H1 (cell line): ENCODE measurements at regions not wholly inside any gene's neighbourhood (a gene's known extent, or its start where the extent isn't known, plus 50 kb on each side); places are given as distances from the start of the nearest gene placed in this dataset.

Experiments used
- CTCF ChIA-PET: fragments of 300-600 bp; sonication (Branson Sonifier 250); formaldehyde crosslinking; loops from one replicate; lab custom pipeline; 2021; ENCODE audit not compliant: partially characterized antibody; lab: Charles Lee
- POLR2A ChIA-PET: fragments of 300-600 bp; sonication (Branson Sonifier 250); formaldehyde crosslinking; loops from one replicate; lab custom pipeline; 2021; ENCODE audit warnings: inconsistent platforms; ENCODE audit not compliant: partially characterized antibody; lab: Charles Lee
- DNase-seq, 2 experiments: peaks; one replicate each; pipeline versions ENCODE4 v3.0.0 to v3.0.0-alpha.2; 2010 to 2022; ENCODE audit warnings: low spot score in 2 of 2, low read depth in 1 of 2, mixed read lengths in 1 of 2
- FAIRE-seq: peaks from 2 replicates; lab custom pipeline; 2011; peaks lifted over from hg19 to GRCh38; lab: Jason Lieb, UNC
- H2AFZ ChIP-seq: 2 replicates; pipeline ENCODE4 v1.8.1; 2012; ENCODE audit warnings: low read length, inconsistent platforms
- H2AK5ac ChIP-seq: 2 replicates; pipeline ENCODE4 v1.6.1; 2013; ENCODE audit warnings: low read depth, low read length
- H2BK120ac ChIP-seq: replicated peaks from 2 replicates; pipeline ENCODE3; 2013; ENCODE audit warnings: low read depth, low read length, inconsistent platforms
- H2BK12ac ChIP-seq: 2 replicates; pipeline ENCODE4 v1.6.1; 2013; ENCODE audit warnings: low read depth, low read length
- H2BK15ac ChIP-seq: 2 replicates; pipeline ENCODE4 v1.6.1; 2013; ENCODE audit warnings: low read length
- H2BK20ac ChIP-seq: 2 replicates; pipeline ENCODE4 v1.6.1; 2013; ENCODE audit warnings: low read length
- H2BK5ac ChIP-seq: 2 replicates; pipeline ENCODE4 v1.6.1; 2013; ENCODE audit warnings: low read depth, low read length
- H3K14ac ChIP-seq: 2 replicates; pipeline ENCODE4 v1.6.1; 2013; ENCODE audit warnings: inconsistent platforms; ENCODE audit not compliant: insufficient read length
- H3K18ac ChIP-seq: 2 replicates; pipeline ENCODE4 v1.6.1; 2013; ENCODE audit warnings: low read length; ENCODE audit errors: extremely low read depth
- H3K23ac ChIP-seq: 2 replicates; pipeline ENCODE4 v1.6.1; 2013; ENCODE audit warnings: inconsistent platforms; ENCODE audit not compliant: insufficient read length
- H3K23me2 ChIP-seq: 2 replicates; pipeline ENCODE4 v1.6.1; 2013; ENCODE audit warnings: low read depth, low read length
- H3K27ac ChIP-seq: 2 replicates; pipeline ENCODE4 v1.6.1; 2011; ENCODE audit warnings: low read depth, low read length, inconsistent platforms
- H3K27me3 ChIP-seq, 4 experiments: replicated peaks in 1 of 4; 1 replicate in 1 of 4; 2 replicates in 3 of 4; pipeline versions ENCODE4 v1.6.1 to v1.8.1; 2011 to 2013; ENCODE audit warnings: low read length in 3 of 4, mild to moderate bottlenecking in 3 of 4, inconsistent platforms in 2 of 4, mixed read lengths in 2 of 4, moderate library complexity in 1 of 4; ENCODE audit not compliant: control insufficient read depth in 3 of 4, insufficient read depth in 3 of 4; ENCODE audit errors: extremely low read depth in 1 of 4
- H3K36me3 ChIP-seq, 4 experiments: 2 replicates each; pipeline versions ENCODE4 v1.6.1 to v1.8.1; 2011 to 2013; ENCODE audit warnings: mild to moderate bottlenecking in 4 of 4, low read length in 3 of 4, moderate library complexity in 2 of 4, control low read depth in 1 of 4, inconsistent platforms in 1 of 4; ENCODE audit not compliant: insufficient read depth in 4 of 4, control insufficient read depth in 2 of 4
- H3K4ac ChIP-seq: replicated peaks from 2 replicates; pipeline ENCODE3; 2013; ENCODE audit warnings: low read length, low read depth, mixed read lengths, inconsistent platforms; ENCODE audit not compliant: insufficient read length
- H3K4me1 ChIP-seq, 4 experiments: replicated peaks in 1 of 4; 1 replicate in 1 of 4; 2 replicates in 3 of 4; pipeline versions ENCODE4 v1.6.1 to v1.8.1; 2011 to 2013; ENCODE audit warnings: low read length in 3 of 4, inconsistent platforms in 2 of 4, mixed read lengths in 1 of 4; ENCODE audit not compliant: insufficient read depth in 4 of 4, control insufficient read depth in 3 of 4
- H3K4me2 ChIP-seq, 2 experiments: 2 replicates each; pipeline versions ENCODE4 v1.6.1 to v1.8.1; 2011 to 2013; ENCODE audit warnings: low read depth in 2 of 2, low read length in 2 of 2, control low read depth in 1 of 2, inconsistent platforms in 1 of 2, mild to moderate bottlenecking in 1 of 2; ENCODE audit not compliant: insufficient read depth in 1 of 2
- H3K4me3 ChIP-seq, 4 experiments: fragments of 200-600, 300-600 bp in 1 of 4; sonication (generic), shearing (Covaris generic), sonication (Bioruptor Twin) in 1 of 4; 2 replicates each; pipeline versions ENCODE4 v1.5.1 to v1.8.1; 2011 to 2016; ENCODE audit warnings: low read length in 4 of 4, low read depth in 3 of 4, control low read depth in 2 of 4, inconsistent platforms in 2 of 4, mild to moderate bottlenecking in 2 of 4, mixed read lengths in 1 of 4, moderate library complexity in 1 of 4; ENCODE audit not compliant: insufficient read depth in 2 of 4; ENCODE audit errors: extremely low read depth in 1 of 4
- H3K56ac ChIP-seq: replicated peaks from 2 replicates; pipeline ENCODE3; 2013; ENCODE audit warnings: low read depth, mild to moderate bottlenecking, mixed read lengths, low read length, inconsistent platforms; ENCODE audit not compliant: insufficient read length
- H3K79me1 ChIP-seq: 2 replicates; pipeline ENCODE4 v1.6.1; 2013; ENCODE audit warnings: low read depth, low read length, control low read depth
- H3K79me2 ChIP-seq, 2 experiments: 2 replicates each; pipeline versions ENCODE4 v1.6.1 to v1.8.1; 2012 to 2013; ENCODE audit warnings: low read length in 2 of 2, mild to moderate bottlenecking in 2 of 2, inconsistent platforms in 1 of 2; ENCODE audit not compliant: insufficient read depth in 2 of 2, control insufficient read depth in 1 of 2
- H3K9ac ChIP-seq, 4 experiments: replicated peaks in 1 of 4; 1 replicate in 1 of 4; 2 replicates in 3 of 4; pipeline versions ENCODE4 v1.6.1 to v1.8.1; 2011 to 2013; ENCODE audit warnings: low read depth in 3 of 4, low read length in 3 of 4, control low read depth in 2 of 4, mild to moderate bottlenecking in 2 of 4, moderate library complexity in 2 of 4, inconsistent platforms in 1 of 4; ENCODE audit errors: extremely low read depth in 1 of 4
- H3K9me3 ChIP-seq, 2 experiments: 2 replicates each; pipeline versions ENCODE4 v1.6.1 to v1.8.1; 2012 to 2013; ENCODE audit warnings: mild to moderate bottlenecking in 2 of 2, moderate library complexity in 2 of 2, control low read depth in 1 of 2, inconsistent platforms in 1 of 2, low read depth in 1 of 2, low read length in 1 of 2, mixed read lengths in 1 of 2; ENCODE audit not compliant: insufficient read depth in 2 of 2
- H4K20me1 ChIP-seq, 2 experiments: replicated peaks in 1 of 2; 2 replicates each; pipeline versions ENCODE3 to v1.8.1; 2011 to 2013; ENCODE audit warnings: inconsistent platforms in 2 of 2, low read length in 2 of 2, mild to moderate bottlenecking in 1 of 2; ENCODE audit not compliant: insufficient read depth in 2 of 2, control insufficient read depth in 1 of 2
- H4K5ac ChIP-seq: 2 replicates; pipeline ENCODE4 v1.6.1; 2013; ENCODE audit warnings: low read length, low read depth, mixed read lengths, inconsistent platforms; ENCODE audit not compliant: insufficient read length
- H4K8ac ChIP-seq: 2 replicates; pipeline ENCODE4 v1.8.0; 2013; ENCODE audit warnings: mild to moderate bottlenecking, moderate library complexity, low read length, inconsistent platforms; ENCODE audit not compliant: insufficient read depth; ENCODE audit errors: extremely low read depth
- H4K91ac ChIP-seq: replicated peaks from 2 replicates; pipeline ENCODE3; 2013; ENCODE audit warnings: low read length, mixed read lengths, inconsistent platforms; ENCODE audit not compliant: insufficient read length
- ATF3 ChIP-seq: IDR thresholded peaks from 2 replicates; pipeline ENCODE4 v1.6.1; 2011; ENCODE audit warnings: low read depth, mild to moderate bottlenecking, low read length; ENCODE audit not compliant: insufficient read depth
- CHD2 ChIP-seq: IDR thresholded peaks from 2 replicates; pipeline ENCODE4 v1.6.1; 2012; ENCODE audit warnings: low read length, improper control_type of control experiment
- EZH2 ChIP-seq: fragments of 200-600 bp; sonication (generic); IDR thresholded peaks from 2 replicates; pipeline ENCODE4 v1.7.1; 2012; ENCODE audit warnings: low read depth, mild to moderate bottlenecking, moderate library complexity, low read length, inconsistent platforms; ENCODE audit not compliant: severe bottlenecking
- GABPA ChIP-seq: IDR thresholded peaks from 2 replicates; pipeline ENCODE4 v1.6.1; 2011; ENCODE audit warnings: mild to moderate bottlenecking, low read length, moderate library complexity, borderline replicate concordance; ENCODE audit not compliant: insufficient read depth
- KDM5A ChIP-seq: fragments of 200-600 bp; IDR thresholded peaks from 2 replicates; pipeline ENCODE4 v1.7.1; 2012; ENCODE audit warnings: mild to moderate bottlenecking, low read length, inconsistent platforms, mixed read lengths
- POLR2A ChIP-seq, 2 experiments: IDR thresholded peaks; 1 replicate in 1 of 2; 2 replicates in 1 of 2; pipeline ENCODE4 v1.6.1; 2011; ENCODE audit warnings: low read depth in 2 of 2, low read length in 2 of 2, mild to moderate bottlenecking in 2 of 2; ENCODE audit errors: control extremely low read depth in 1 of 2
- RXRA ChIP-seq: IDR thresholded peaks from 2 replicates; pipeline ENCODE4 v1.6.1; 2011; ENCODE audit warnings: low read depth, mild to moderate bottlenecking, low read length, moderate library complexity; ENCODE audit not compliant: insufficient read depth
- SAP30 ChIP-seq: fragments of 300-600 bp; sonication (generic); IDR thresholded peaks from 2 replicates; pipeline ENCODE4 v1.7.1; 2012; ENCODE audit warnings: low read length, moderate library complexity, mild to moderate bottlenecking, inconsistent platforms; ENCODE audit not compliant: insufficient read depth, insufficient replicate concordance
- SP4 ChIP-seq: IDR thresholded peaks from 2 replicates; pipeline ENCODE4 v1.6.1; 2012; ENCODE audit warnings: low read length, inconsistent platforms
- TCF12 ChIP-seq: IDR thresholded peaks from 2 replicates; pipeline ENCODE4 v1.6.1; 2011; ENCODE audit warnings: low read depth, mild to moderate bottlenecking, low read length
- USF2 ChIP-seq: IDR thresholded peaks from 2 replicates; pipeline ENCODE4 v1.6.1; 2011; ENCODE audit warnings: low read length, improper control_type of control experiment
- WGBS, 2 experiments: shearing (Covaris generic) in 1 of 2; methylation state at CpG; one replicate each; pipeline versions ENCODE4 v1.1.6 to v1.1.7; 2013 to 2015; ENCODE audit warnings: low lambda C conversion rate in 2 of 2, mixed read lengths in 2 of 2, inconsistent platforms in 1 of 2, low coverage in 1 of 2, missing lambda C conversion rate in 1 of 2; ENCODE audit not compliant: insufficient replicate concordance in 2 of 2, insufficient coverage in 1 of 2, insufficient read length in 1 of 2; ENCODE audit errors: extremely low coverage in 1 of 2, missing lambda C conversion rate in 1 of 2; 5-methylcytosine and 5-hydroxymethylcytosine counted together

DNA sequence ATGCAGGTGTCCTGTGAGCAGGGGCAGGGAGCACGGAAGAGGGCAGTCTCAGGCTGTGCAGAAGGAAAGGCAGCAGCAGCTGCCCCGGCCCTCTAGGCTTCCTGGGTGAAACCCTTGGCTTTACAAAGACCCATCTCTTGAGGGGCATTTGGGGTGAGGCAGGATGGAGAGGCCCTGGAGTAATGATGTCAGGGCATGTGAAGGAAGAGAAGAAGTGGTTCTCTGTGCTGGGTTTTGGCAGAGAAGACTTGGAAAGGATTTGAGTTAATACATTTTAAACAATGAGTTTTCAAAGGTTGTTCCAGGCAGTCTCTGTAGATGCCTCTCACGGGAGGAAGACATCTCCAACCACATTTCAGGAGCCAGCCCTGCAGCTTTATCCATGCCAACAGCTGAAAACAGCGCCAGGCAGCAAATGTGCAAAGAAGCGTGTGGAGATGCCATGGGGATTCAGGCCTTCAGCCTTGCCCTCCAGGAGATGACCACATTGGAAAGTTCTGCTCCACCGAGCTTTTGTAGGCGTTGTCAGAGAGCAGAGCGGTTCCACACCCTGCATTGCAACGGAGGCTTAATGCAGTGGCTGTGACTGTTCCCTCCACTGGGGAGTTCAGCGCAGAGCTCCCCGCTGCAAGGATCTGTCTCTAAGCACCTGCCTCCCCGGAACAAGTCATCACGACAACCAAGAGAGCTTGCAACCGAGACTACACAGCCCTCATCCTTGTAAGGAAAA is 322.8 kb downstream of the UQCRFS1 start:
- H3K23me2 ChIP-seq, result no peaks in the 10 kb centered on the region
- no peak overlapping the region for H3K23ac ChIP-seq
- no peak for FAIRE-seq
- no peak overlapping the region for H2BK120ac ChIP-seq
- WGBS, 2 experiments, result 79% methylated on average over 14 of the region's 14 CpGs; no CpG with 5 or more reads in 1 of the 2 experiments
- H3K27me3 ChIP-seq, result no peaks in the 10 kb centered on the region
- ChIA-PET POLR2A (no interaction called here), CTCF (interaction anchor here (1.1 kb wide), 1 partner anchor 31 kb away, joined by 4 read pairs; no protein-coding TSS in a partner anchor)
- H3K36me3 ChIP-seq, result no peaks in the 10 kb centered on the region
- H3K4me2 ChIP-seq, result no peak overlapping the region
- no peaks in the 10 kb centered on the region for H4K20me1 ChIP-seq
- H3K14ac ChIP-seq, result no peak overlapping the region
- no peaks in the 10 kb centered on the region for H3K79me1 ChIP-seq
- no peak overlapping the region for H3K56ac ChIP-seq
- H3K4me1 ChIP-seq, result peaks cover 0 to 4% (median under 1%) of the 10 kb centered on the region in 4 experiments; a peak in 1 of 7 replicates
- H4K5ac ChIP-seq, result no peak overlapping the region
- no peak overlapping the region for H2BK15ac ChIP-seq
- no peak overlapping the region for H3K9ac ChIP-seq
- no peak overlapping the region for H4K91ac ChIP-seq
- no peak for DNase-seq
- no peak overlapping the region for H3K4me3 ChIP-seq
- H4K8ac ChIP-seq, result no peak overlapping the region
- no peak overlapping the region for H2AFZ ChIP-seq
- 0 out of 2 replicates have a peak overlapping the region, but pooled peaks have one; percentile 68 for H2BK12ac ChIP-seq
- H3K9me3 ChIP-seq, result no peaks in the 10 kb centered on the region
- H3K4ac ChIP-seq, result no peak overlapping the region
- H2BK20ac ChIP-seq, result no peak overlapping the region
- no peaks in the 10 kb centered on the region for H3K79me2 ChIP-seq
- no peak overlapping the region for H2BK5ac ChIP-seq
- no peak overlapping the region for H2AK5ac ChIP-seq
- no peak overlapping the region; the same call in 1 of the 2 replicates for H3K18ac ChIP-seq
- no peak overlapping the region for H3K27ac ChIP-seq
- TF ChIP-seq SP4 (no peak), USF2 (no peak), TCF12 (no peak), RXRA (no peak), EZH2 (no peak), POLR2A (IDR thresholded peaks at IDR 0.05; ENCODE audit: control extremely low read depth in 1 of 2, low read depth in 2 of 2, low read length in 2 of 2) (no peak), CHD2 (no peak), SAP30 (no peak), GABPA (no peak), ATF3 (no peak), KDM5A (no peak)
